ENCODE measurements at regions not wholly inside any gene's neighbourhood (a gene's known extent, or its start where the extent isn't known, plus 50 kb on each side); places are given as distances from the start of the nearest gene placed in this dataset.

GRCh38 chr5:5688194-5688924 lies 265.9 kb downstream of the ICE1 start:
- H3K27me3 ChIP-seq, result no peaks in the 10 kb centered on the region
- no peak overlapping the region for H3K4me3 ChIP-seq
- intact Hi-C loops (cut with DNase I; ENCODE audit: low total_unique reads), result no loop called here
- no peak for DNase-seq
- no peaks in the 10 kb centered on the region for H3K9me3 ChIP-seq
- H3K27ac ChIP-seq, result no peak overlapping the region
- TF ChIP-seq CTCF (IDR thresholded peaks at IDR 0.05), result no peak
- peaks cover 0 to 7% (median 3%) of the 10 kb centered on the region in 4 donors for H3K4me1 ChIP-seq
- no peaks in the 10 kb centered on the region for H3K36me3 ChIP-seq

DNA sequence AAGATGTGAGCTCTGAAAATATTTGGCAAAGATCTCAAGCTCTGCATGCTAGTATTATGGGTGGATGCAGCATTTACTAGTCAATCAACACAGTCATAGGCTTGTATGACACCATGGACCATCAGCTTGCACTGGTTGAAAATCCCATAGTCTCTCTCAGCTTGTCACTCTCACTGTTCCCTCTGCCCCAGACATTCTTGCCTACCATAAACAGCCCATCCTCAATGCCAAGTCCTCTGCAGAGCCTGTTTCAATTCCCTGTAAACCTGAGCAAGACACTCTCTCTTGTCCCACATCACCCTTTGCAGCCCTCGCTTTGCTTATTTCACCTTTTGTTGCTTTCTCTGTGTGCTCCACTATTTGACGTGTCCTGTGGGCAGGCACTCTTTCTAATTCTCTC lies 264.6 kb downstream of the ICE1 start:
- Histone ChIP-seq H3K36me3 (no peaks in the 10 kb centered on the region), H3K4me3 (no peak overlapping the region), H3K27me3 (no peaks in the 10 kb centered on the region), H3K4me1 (peaks cover 0 to 7% (median 3%) of the 10 kb centered on the region in 4 donors), H3K27ac (no peak overlapping the region), H3K9me3 (no peaks in the 10 kb centered on the region)
- TF ChIP-seq CTCF (IDR thresholded peaks at IDR 0.05), result no peak
- intact Hi-C loops (cut with DNase I; ENCODE audit: low total_unique reads), result no loop called here
- no peak for DNase-seq

- H3K4me3 ChIP-seq, result no peak overlapping the region
- no peaks in the 10 kb centered on the region for H3K27me3 ChIP-seq
- TF ChIP-seq CTCF (IDR thresholded peaks at IDR 0.05), result no peak
- H3K9me3 ChIP-seq, result no peaks in the 10 kb centered on the region
- no peaks in the 10 kb centered on the region for H3K36me3 ChIP-seq
- no peak for DNase-seq
- intact Hi-C loops (cut with DNase I; ENCODE audit: low total_unique reads), result no loop called here
- peaks cover 0 to 7% (median 3%) of the 10 kb centered on the region in 4 donors for H3K4me1 ChIP-seq
- H3K27ac ChIP-seq, result no peak overlapping the region
Measured at GRCh38 chr5:5686356-5686755, 263.9 kb downstream of the ICE1 start.

DNA sequence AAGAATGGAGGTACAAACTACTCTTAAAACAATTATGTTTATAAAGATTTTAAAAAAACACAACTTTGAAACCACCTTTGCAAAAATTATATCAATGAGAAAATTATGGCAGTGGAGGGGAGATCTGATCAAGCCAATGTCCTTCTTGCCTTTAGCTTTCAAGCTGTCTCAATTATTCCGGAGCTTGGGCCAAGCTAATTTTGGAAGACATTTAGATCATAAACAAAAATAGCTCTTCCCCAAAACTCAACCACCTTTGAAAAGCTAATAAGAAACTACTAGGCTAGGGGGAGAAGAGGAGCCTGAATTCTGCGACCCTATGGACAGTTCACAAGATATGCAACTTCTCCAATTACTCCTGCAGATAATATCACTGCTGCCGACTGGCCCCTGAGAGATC lies 263.3 kb downstream of the ICE1 start:
- intact Hi-C loops (cut with DNase I; ENCODE audit: low total_unique reads), result no loop called here
- DNase-seq, result no peak
- Histone ChIP-seq H3K4me3 (no peak overlapping the region), H3K4me1 (peaks cover 0 to 7% (median 3%) of the 10 kb centered on the region in 4 donors), H3K9me3 (no peaks in the 10 kb centered on the region), H3K36me3 (no peaks in the 10 kb centered on the region), H3K27ac (no peak overlapping the region), H3K27me3 (no peaks in the 10 kb centered on the region)
- TF ChIP-seq CTCF (IDR thresholded peaks at IDR 0.05), result no peak

DNA sequence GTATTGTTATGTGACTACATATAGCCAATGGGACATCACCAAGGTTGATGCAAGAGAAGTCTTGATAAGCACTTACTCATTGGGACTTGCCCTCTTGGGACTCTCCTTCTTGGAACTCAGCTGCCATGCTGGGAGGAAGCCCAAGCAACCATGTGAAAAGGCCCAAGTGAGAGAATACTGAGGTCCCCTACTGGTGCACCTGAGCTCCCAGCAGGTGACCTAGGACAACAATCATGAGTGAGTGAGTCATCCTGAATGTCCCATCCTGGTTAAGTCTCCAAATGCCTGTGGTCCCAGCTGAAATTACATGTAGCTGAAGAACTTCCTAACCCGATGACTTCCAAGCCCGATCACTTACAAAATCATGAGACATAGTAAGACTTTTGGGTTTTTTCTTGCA lies 260.7 kb downstream of the ICE1 start:
- H3K4me3 ChIP-seq, result no peak overlapping the region
- peaks cover 0 to 7% (median 4%) of the 10 kb centered on the region in 4 donors for H3K4me1 ChIP-seq
- no peaks in the 10 kb centered on the region for H3K9me3 ChIP-seq
- H3K36me3 ChIP-seq, result no peaks in the 10 kb centered on the region
- no peak overlapping the region for H3K27ac ChIP-seq
- intact Hi-C loops (cut with DNase I; ENCODE audit: low total_unique reads), result no loop called here
- H3K27me3 ChIP-seq, result no peaks in the 10 kb centered on the region
- no peak for TF ChIP-seq CTCF (IDR thresholded peaks at IDR 0.05)
- no peak for DNase-seq

All from tibial artery (tissue), 4 donors.